PC-9 (cell line): ENCODE measurements at regions not wholly inside any gene's neighbourhood (a gene's known extent, or its start where the extent isn't known, plus 50 kb on each side); places are given as distances from the start of the nearest gene placed in this dataset.

Source experiments
- BruUV-seq: library from RNA; stranded (reverse); fragments of 400-500 nt; replicated peaks from 2 replicates; lab custom pipeline; 2021; lab: Mats Ljungman, UMichigan
- CTCF ChIA-PET: fragments of 300-600 bp; sonication (Branson Sonifier 250); formaldehyde crosslinking; loops from one replicate; lab custom pipeline; 2022; ENCODE audit warnings: antibody characterized with exemption; lab: Charles Lee
- POLR2A ChIA-PET: fragments of 300-600 bp; sonication (Branson Sonifier 250); formaldehyde crosslinking; loops from one replicate; lab custom pipeline; 2022; ENCODE audit warnings: antibody characterized with exemption; ENCODE audit not compliant: unreplicated experiment; lab: Charles Lee
- DNase-seq, 2 experiments: peaks; one replicate each; pipeline versions ENCODE4 v3.0.0 to v3.0.0-alpha.2; 2015 to 2022; ENCODE audit warnings: mixed read lengths in 1 of 2
- H2AFZ ChIP-seq: fragments of 200-600 bp; sonication (generic); 2 replicates; pipeline ENCODE4 v1.8.1; 2017; ENCODE audit warnings: antibody characterized with exemption
- H3F3A ChIP-seq: fragments of 200-600 bp; sonication (generic); 2 replicates; pipeline ENCODE4 v1.8.1; 2017; ENCODE audit warnings: antibody characterized with exemption, mild to moderate bottlenecking, low read depth; ENCODE audit not compliant: insufficient read depth
- H3K27ac ChIP-seq: fragments of 200-600 bp; sonication (generic); 2 replicates; pipeline ENCODE4 v1.6.1; 2016; ENCODE audit warnings: mixed run types
- H3K27me3 ChIP-seq: fragments of 200-600 bp; sonication (generic); 2 replicates; pipeline ENCODE4 v1.6.1; 2016; ENCODE audit warnings: low read depth, mixed run types; ENCODE audit not compliant: insufficient read depth
- H3K36me3 ChIP-seq: fragments of 200-600 bp; sonication (generic); 2 replicates; pipeline ENCODE4 v1.6.1; 2016; ENCODE audit warnings: low read depth, mixed run types
- H3K4me1 ChIP-seq: fragments of 200-600 bp; sonication (generic); replicated peaks from 2 replicates; pipeline ENCODE4 v1.6.1; 2016; ENCODE audit warnings: mixed run types; ENCODE audit not compliant: insufficient read depth
- H3K4me2 ChIP-seq: fragments of 200-600 bp; sonication (generic); 2 replicates; pipeline ENCODE4 v1.6.1; 2017; ENCODE audit warnings: mixed run types
- H3K4me3 ChIP-seq: fragments of 200-600 bp; sonication (generic); 2 replicates; pipeline ENCODE4 v1.6.1; 2016; ENCODE audit warnings: mixed run types
- H3K79me2 ChIP-seq: fragments of 200-600 bp; sonication (generic); 2 replicates; pipeline ENCODE4 v1.6.1; 2017; ENCODE audit warnings: low read depth, mixed run types
- H3K9me2 ChIP-seq: fragments of 200-600 bp; sonication (generic); 2 replicates; pipeline ENCODE4 v1.8.1; 2017; ENCODE audit warnings: mild to moderate bottlenecking; ENCODE audit not compliant: insufficient read depth
- H3K9me3 ChIP-seq: fragments of 200-600 bp; sonication (generic); 2 replicates; pipeline ENCODE4 v1.8.1; 2016; ENCODE audit warnings: low read depth; ENCODE audit not compliant: insufficient read depth
- H4K20me1 ChIP-seq: fragments of 200-600 bp; sonication (generic); 2 replicates; pipeline ENCODE4 v1.8.1; 2017; ENCODE audit not compliant: insufficient read depth
- EZH2 ChIP-seq: fragments of 200-600 bp; sonication (generic); IDR thresholded peaks from 2 replicates; pipeline ENCODE4 v1.8.0; 2017; ENCODE audit warnings: antibody characterized with exemption, low read depth
- intact Hi-C: fragments of 100-400 bp; cut with micrococcal nuclease; formaldehyde crosslinking; loops from one replicate; pipeline ENCODE4 v1.10.0; 2022; ENCODE audit not compliant: unreplicated experiment
- TF ChIP-seq, protein P1 (sequence below): fragments of 200-600 bp; sonication (generic); conservative IDR thresholded peaks from 2 replicates; pipeline ENCODE4 v1.6.1; 2017; ENCODE audit warnings: mixed run types, antibody characterized with exemption, mild to moderate bottlenecking, moderate library complexity

DNA sequence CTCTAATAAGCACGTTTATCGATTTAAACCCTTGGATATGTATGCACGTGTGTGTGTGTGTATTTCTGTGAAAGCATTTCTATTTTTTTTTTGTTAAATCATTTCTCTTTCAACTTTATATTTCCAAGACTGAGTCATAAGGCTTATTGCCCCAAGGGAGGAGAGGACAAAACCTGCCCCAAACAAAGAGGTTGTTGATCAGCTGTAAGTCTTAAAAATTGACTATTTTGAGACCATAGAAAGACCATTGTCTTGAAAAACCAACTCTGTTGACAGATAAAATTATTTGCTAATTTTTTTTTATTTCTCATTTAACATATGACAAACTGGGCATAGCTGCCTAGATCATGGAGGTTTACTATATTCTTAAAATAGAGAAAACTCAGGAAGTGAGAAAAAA, 222.4 kb downstream of the FMR1NB start:
- ChIA-PET POLR2A (no interaction called here), CTCF (no interaction called here)

DNA sequence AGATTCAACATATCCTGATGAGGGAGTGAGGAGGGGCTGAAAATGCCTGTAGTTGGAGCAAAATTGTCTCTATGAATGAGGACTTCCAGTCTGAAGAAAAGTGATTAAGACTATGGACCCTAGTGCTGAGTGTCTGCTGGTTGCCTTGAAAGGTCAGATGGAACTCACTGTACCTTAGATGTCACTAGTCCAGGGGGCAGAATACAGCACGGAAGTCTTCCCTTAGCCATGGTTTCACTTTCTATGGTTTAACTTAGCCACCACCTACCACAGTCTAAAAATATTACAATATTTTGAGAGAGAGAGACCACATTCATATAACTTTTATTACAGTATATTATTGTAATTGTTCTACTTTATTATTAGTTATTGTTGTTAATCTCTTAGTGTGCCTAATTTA, 223.1 kb downstream of the FMR1NB start:
- TF ChIP-seq, protein P1, sequence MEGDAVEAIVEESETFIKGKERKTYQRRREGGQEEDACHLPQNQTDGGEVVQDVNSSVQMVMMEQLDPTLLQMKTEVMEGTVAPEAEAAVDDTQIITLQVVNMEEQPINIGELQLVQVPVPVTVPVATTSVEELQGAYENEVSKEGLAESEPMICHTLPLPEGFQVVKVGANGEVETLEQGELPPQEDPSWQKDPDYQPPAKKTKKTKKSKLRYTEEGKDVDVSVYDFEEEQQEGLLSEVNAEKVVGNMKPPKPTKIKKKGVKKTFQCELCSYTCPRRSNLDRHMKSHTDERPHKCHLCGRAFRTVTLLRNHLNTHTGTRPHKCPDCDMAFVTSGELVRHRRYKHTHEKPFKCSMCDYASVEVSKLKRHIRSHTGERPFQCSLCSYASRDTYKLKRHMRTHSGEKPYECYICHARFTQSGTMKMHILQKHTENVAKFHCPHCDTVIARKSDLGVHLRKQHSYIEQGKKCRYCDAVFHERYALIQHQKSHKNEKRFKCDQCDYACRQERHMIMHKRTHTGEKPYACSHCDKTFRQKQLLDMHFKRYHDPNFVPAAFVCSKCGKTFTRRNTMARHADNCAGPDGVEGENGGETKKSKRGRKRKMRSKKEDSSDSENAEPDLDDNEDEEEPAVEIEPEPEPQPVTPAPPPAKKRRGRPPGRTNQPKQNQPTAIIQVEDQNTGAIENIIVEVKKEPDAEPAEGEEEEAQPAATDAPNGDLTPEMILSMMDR: no peak
- no peak for TF ChIP-seq EZH2
- Histone ChIP-seq H3K27ac (no peak overlapping the region), H3K4me1 (no peaks in the 10 kb centered on the region), H3K79me2 (no peaks in the 10 kb centered on the region), H3K9me3 (no peaks in the 10 kb centered on the region), H2AFZ (no peak overlapping the region), H3K4me2 (no peak overlapping the region), H3K9me2 (no peaks in the 10 kb centered on the region), H3F3A (no peaks in the 10 kb centered on the region), H3K36me3 (no peaks in the 10 kb centered on the region), H4K20me1 (no peaks in the 10 kb centered on the region), H3K4me3 (no peak overlapping the region), H3K27me3 (no peaks in the 10 kb centered on the region)
- CTCF ChIA-PET: no interaction called here
- BruUV-seq: no TSS peak
- intact Hi-C loops: no loop called here
- no peak for DNase-seq
- POLR2A ChIA-PET: no interaction called here

More for the DNA sequence above, 222.4 kb downstream of the FMR1NB start:
- Histone ChIP-seq H3K4me3 (no peak overlapping the region), H2AFZ (no peak overlapping the region), H3K9me3 (no peaks in the 10 kb centered on the region), H3K36me3 (no peaks in the 10 kb centered on the region), H3F3A (no peaks in the 10 kb centered on the region), H4K20me1 (no peaks in the 10 kb centered on the region), H3K4me1 (no peaks in the 10 kb centered on the region), H3K27me3 (no peaks in the 10 kb centered on the region), H3K4me2 (no peak overlapping the region), H3K27ac (no peak overlapping the region), H3K9me2 (no peaks in the 10 kb centered on the region), H3K79me2 (no peaks in the 10 kb centered on the region)
- BruUV-seq: no TSS peak
- intact Hi-C loops: no loop called here
- DNase-seq: no peak
- no peak for TF ChIP-seq EZH2
- TF ChIP-seq, protein P1: no peak

DNA sequence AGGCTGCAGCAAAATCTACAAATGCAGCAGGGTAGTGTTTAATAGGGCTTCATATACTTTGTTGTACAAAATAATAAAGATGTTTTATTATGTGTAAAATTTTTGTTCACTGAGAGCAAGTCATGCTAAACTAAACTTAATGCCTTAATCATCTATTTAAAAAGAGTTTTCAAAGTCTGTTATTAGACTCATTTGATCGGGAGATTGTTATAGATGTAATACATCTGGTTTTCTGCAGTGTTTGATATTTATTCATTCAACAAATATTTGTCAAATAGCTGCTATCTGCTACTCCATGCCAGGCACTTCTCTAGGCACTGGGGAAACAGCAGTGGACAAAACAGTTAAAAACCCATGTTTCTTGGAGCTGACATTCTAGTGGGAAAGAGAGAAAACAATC, 233.6 kb downstream of the FMR1NB start:
- no peaks in the 10 kb centered on the region for H3K27me3 ChIP-seq
- no TSS peak for BruUV-seq
- DNase-seq: no peak
- no peak overlapping the region for H3K27ac ChIP-seq
- H3F3A ChIP-seq: no peaks in the 10 kb centered on the region
- ChIA-PET POLR2A (no interaction called here), CTCF (no interaction called here)
- no peaks in the 10 kb centered on the region for H3K36me3 ChIP-seq
- H3K79me2 ChIP-seq: no peaks in the 10 kb centered on the region
- TF ChIP-seq, protein P1: no peak
- TF ChIP-seq EZH2: no peak
- H4K20me1 ChIP-seq: no peaks in the 10 kb centered on the region
- no peak overlapping the region for H3K4me2 ChIP-seq
- H2AFZ ChIP-seq: no peak overlapping the region
- no peaks in the 10 kb centered on the region for H3K9me2 ChIP-seq
- H3K4me3 ChIP-seq: no peak overlapping the region
- intact Hi-C loops: no loop called here
- H3K4me1 ChIP-seq: no peaks in the 10 kb centered on the region
- no peaks in the 10 kb centered on the region for H3K9me3 ChIP-seq
